ENCODE measurements at regions not wholly inside any gene's neighbourhood (a gene's known extent, or its start where the extent isn't known, plus 50 kb on each side); places are given as distances from the start of the nearest gene placed in this dataset.

DNA sequence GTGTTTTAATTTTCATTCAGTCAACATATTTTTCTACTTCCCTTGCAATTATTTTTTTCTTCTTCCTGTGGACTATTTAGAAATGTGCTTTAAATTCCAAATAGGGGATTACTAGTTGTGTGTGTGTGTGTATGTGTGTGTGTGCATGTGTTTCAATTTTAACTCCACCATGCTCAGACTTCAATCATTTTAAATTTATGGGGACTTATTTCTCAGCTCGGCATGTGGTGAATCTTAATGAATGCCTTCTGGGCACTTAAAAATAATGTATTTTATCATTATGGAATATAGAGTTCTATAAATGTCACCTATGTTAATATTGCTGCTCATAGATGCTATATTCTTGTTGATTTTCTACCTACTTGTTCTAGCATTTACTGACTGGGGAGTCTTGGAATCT is 465.6 kb upstream of the PRKX start:
- H3K79me1 ChIP-seq (ENCODE audit: low read depth in 1 of 2, low read length in 2 of 2) = no peaks in the 10 kb centered on the region
- H2AFZ ChIP-seq (replicated peaks; ENCODE audit: low read length, poor library complexity) = no peak overlapping the region
- no peaks in the 10 kb centered on the region for H3K4me1 ChIP-seq (ENCODE audit: control insufficient read depth, insufficient read depth, low read length)
- H2AK5ac ChIP-seq (ENCODE audit: low read depth, low read length) = no peak overlapping the region
- no CpG with 5 or more reads among the region's 1 CpG for WGBS, 2 experiments (ENCODE audit: extremely low coverage in 2 of 2, insufficient read length in 1 of 2)
- no peak overlapping the region for H2AK9ac ChIP-seq (replicated peaks; ENCODE audit: low read depth, low read length, poor library complexity)
- no peak overlapping the region for H3K9ac ChIP-seq (ENCODE audit: low read depth, low read length)
- H4K5ac ChIP-seq (ENCODE audit: low read depth, low read length) = no peak overlapping the region
- no peak overlapping the region for H3K18ac ChIP-seq (ENCODE audit: low read depth, low read length)
- H3K4me3 ChIP-seq (ENCODE audit: insufficient read depth, low read depth, low read length) = no peak overlapping the region
- H3K14ac ChIP-seq (replicated peaks; ENCODE audit: low read depth, low read length) = no peak overlapping the region
- H4K20me1 ChIP-seq (ENCODE audit: insufficient read depth, low read length) = no peaks in the 10 kb centered on the region
- no TSS peak for BruUV-seq (replicated peaks)
- H4K91ac ChIP-seq (ENCODE audit: insufficient read depth, low read depth, low read length) = no peak overlapping the region
- H2BK5ac ChIP-seq (ENCODE audit: low read depth, low read length, poor library complexity, severe bottlenecking) = no peak overlapping the region
- no peak overlapping the region for H3K23ac ChIP-seq (ENCODE audit: low read depth, low read length)
- POLR2A ChIA-PET (ENCODE audit: unreplicated experiment) = no interaction called here
- no peak overlapping the region for H3K27ac ChIP-seq (ENCODE audit: insufficient read depth, low read length)
- no peak for ATAC-seq (ENCODE audit: low read depth)
- CTCF ChIA-PET = no interaction called here
- H3K56ac ChIP-seq (ENCODE audit: extremely low read depth, insufficient read depth, low read length) = no peak overlapping the region
- DNase-seq = no peak
- H3K27me3 ChIP-seq (ENCODE audit: control insufficient read depth, insufficient read depth, low read length) = no peaks in the 10 kb centered on the region
- H2BK15ac ChIP-seq (ENCODE audit: low read depth, low read length) = no peak overlapping the region
- no peak overlapping the region for H4K8ac ChIP-seq (ENCODE audit: low read depth in 2 of 2, low read length in 2 of 2)
- no peak overlapping the region for H3K4me2 ChIP-seq (ENCODE audit: low read depth, low read length)
- H3K9me3 ChIP-seq (ENCODE audit: control insufficient read depth, insufficient read depth, low read length) = no peaks in the 10 kb centered on the region
- dilution Hi-C loops (cut with HindIII; ENCODE audit: low sequenced_read_pairs, unreplicated experiment) = no loop called here
- H2BK120ac ChIP-seq (ENCODE audit: low read depth, low read length) = no peak overlapping the region
- no peaks in the 10 kb centered on the region for H3K9me1 ChIP-seq (ENCODE audit: insufficient read depth, low read length)
- no peak overlapping the region for H2BK20ac ChIP-seq (ENCODE audit: low read depth, low read length)
- H3K36me3 ChIP-seq (ENCODE audit: control insufficient read depth, insufficient read depth, low read length) = no peaks in the 10 kb centered on the region
- intact Hi-C loops (cut with micrococcal nuclease) = no loop called here
- H3K4ac ChIP-seq (ENCODE audit: low read depth, low read length) = no peak overlapping the region
- in situ Hi-C loops (cut with MboI; ENCODE audit: low sequenced_read_pairs) = no loop called here
- TF ChIP-seq RFX5 (IDR thresholded peaks at IDR 0.05; ENCODE audit: low read depth, low read length) = no peak
- TF ChIP-seq CEBPB (IDR thresholded peaks at IDR 0.05; ENCODE audit: low read depth, low read length) = no peak
- no peak for TF ChIP-seq MXI1 (IDR thresholded peaks at IDR 0.05; ENCODE audit: borderline replicate concordance, low read depth, low read length)
- no peak for TF ChIP-seq RCOR1 (IDR thresholded peaks at IDR 0.05; ENCODE audit: insufficient replicate concordance, low read length)
- no peak for TF ChIP-seq MAZ (IDR thresholded peaks at IDR 0.05; ENCODE audit: borderline replicate concordance, low read depth, low read length)
- TF ChIP-seq, protein P1, sequence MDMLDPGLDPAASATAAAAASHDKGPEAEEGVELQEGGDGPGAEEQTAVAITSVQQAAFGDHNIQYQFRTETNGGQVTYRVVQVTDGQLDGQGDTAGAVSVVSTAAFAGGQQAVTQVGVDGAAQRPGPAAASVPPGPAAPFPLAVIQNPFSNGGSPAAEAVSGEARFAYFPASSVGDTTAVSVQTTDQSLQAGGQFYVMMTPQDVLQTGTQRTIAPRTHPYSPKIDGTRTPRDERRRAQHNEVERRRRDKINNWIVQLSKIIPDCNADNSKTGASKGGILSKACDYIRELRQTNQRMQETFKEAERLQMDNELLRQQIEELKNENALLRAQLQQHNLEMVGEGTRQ (IDR thresholded peaks at IDR 0.05; ENCODE audit: low read depth, low read length) = no peak
- TF ChIP-seq POLR2A (IDR thresholded peaks at IDR 0.05; ENCODE audit: low read depth, low read length) = no peak
- no peak for TF ChIP-seq RAD21 (IDR thresholded peaks at IDR 0.05; ENCODE audit: low read length)
- TF ChIP-seq BHLHE40 (IDR thresholded peaks at IDR 0.05; ENCODE audit: low read depth, low read length) = no peak
- TF ChIP-seq ELK1 (IDR thresholded peaks at IDR 0.05; ENCODE audit: borderline replicate concordance, low read depth, low read length) = no peak
- no peak for TF ChIP-seq MAFK (IDR thresholded peaks at IDR 0.05; ENCODE audit: low read depth, low read length)
- no peak for TF ChIP-seq SMC3 (IDR thresholded peaks at IDR 0.05; ENCODE audit: low read depth, low read length)
- TF ChIP-seq FOS (IDR thresholded peaks at IDR 0.05; ENCODE audit: low read depth, low read length) = no peak
- TF ChIP-seq NFE2L2 (IDR thresholded peaks at IDR 0.05; ENCODE audit: low read depth, low read length) = no peak
- TF ChIP-seq CHD1 (IDR thresholded peaks at IDR 0.05; ENCODE audit: low read depth, low read length) = no peak

Data from IMR-90 (cell line).